CD14-positive monocyte (primary cell): ENCODE measurements at regions not wholly inside any gene's neighbourhood (a gene's known extent, or its start where the extent isn't known, plus 50 kb on each side); places are given as distances from the start of the nearest gene placed in this dataset.

Source experiments
- DNase-seq, 3 donors: peaks; one replicate each; pipeline ENCODE4 v3.0.0-alpha.2; 2011 to 2022
- H2AFZ ChIP-seq: 2 replicates; pipeline ENCODE4 v1.6.0; 2012; ENCODE audit warnings: mild to moderate bottlenecking, low read depth, low read length, inconsistent platforms; ENCODE audit not compliant: insufficient read depth, poor library complexity, severe bottlenecking
- H3K27ac ChIP-seq, 2 donors: 1 replicate in 1 of 2; 2 replicates in 1 of 2; pipeline ENCODE4 v1.5.1; 2012 to 2013; ENCODE audit warnings: low read length in 2 of 2, control low read depth in 1 of 2, inconsistent platforms in 1 of 2, low read depth in 1 of 2, mild to moderate bottlenecking in 1 of 2
- H3K27me3 ChIP-seq, 2 donors: one replicate each; pipeline versions ENCODE4 v1.6.0 to v1.6.1; 2011 to 2013; ENCODE audit warnings: low read length in 2 of 2; ENCODE audit not compliant: control insufficient read depth in 2 of 2, insufficient read depth in 2 of 2
- H3K36me3 ChIP-seq, 2 donors: replicated peaks in 1 of 2; 1 replicate in 1 of 2; 2 replicates in 1 of 2; pipeline versions ENCODE4 v1.5.1 to v1.6.1; 2012 to 2013; ENCODE audit warnings: low read length in 2 of 2, control low read depth in 1 of 2, inconsistent platforms in 1 of 2, mild to moderate bottlenecking in 1 of 2; ENCODE audit not compliant: insufficient read depth in 2 of 2, control insufficient read depth in 1 of 2
- H3K4me1 ChIP-seq, 2 donors: 1 replicate in 1 of 2; 2 replicates in 1 of 2; pipeline versions ENCODE4 v1.5.1 to v1.6.1; 2012 to 2013; ENCODE audit warnings: low read length in 2 of 2, control low read depth in 1 of 2, inconsistent platforms in 1 of 2, mild to moderate bottlenecking in 1 of 2, moderate library complexity in 1 of 2; ENCODE audit not compliant: insufficient read depth in 2 of 2, control insufficient read depth in 1 of 2
- H3K4me2 ChIP-seq: replicated peaks from 2 replicates; pipeline ENCODE3; 2012; ENCODE audit warnings: low read length, moderate library complexity, mild to moderate bottlenecking; ENCODE audit not compliant: poor library complexity, severe bottlenecking; ENCODE audit errors: extremely low read depth
- H3K4me3 ChIP-seq, 3 experiments: fragments of 200-600 bp in 1 of 3; sonication (generic) in 1 of 3; replicated peaks in 1 of 3; 1 replicate in 2 of 3; 2 replicates in 1 of 3; pipeline ENCODE4 v1.5.1; 2011 to 2013; ENCODE audit warnings: low read length in 3 of 3, mild to moderate bottlenecking in 3 of 3, control low read depth in 2 of 3, low read depth in 2 of 3, inconsistent platforms in 1 of 3, moderate library complexity in 1 of 3
- H3K79me2 ChIP-seq: 2 replicates; pipeline ENCODE4 v1.6.0; 2012; ENCODE audit warnings: mild to moderate bottlenecking, control low read depth, inconsistent platforms, low read length, moderate library complexity; ENCODE audit not compliant: insufficient read depth
- H3K9ac ChIP-seq: 2 replicates; pipeline ENCODE4 v1.6.0; 2017; ENCODE audit warnings: low read length, mild to moderate bottlenecking; ENCODE audit not compliant: insufficient read depth, poor library complexity, severe bottlenecking
- H3K9me3 ChIP-seq, 2 donors: replicated peaks in 1 of 2; 1 replicate in 1 of 2; 2 replicates in 1 of 2; pipeline versions ENCODE4 v1.5.1 to v1.6.1; 2012 to 2013; ENCODE audit warnings: low read length in 2 of 2, control low read depth in 1 of 2; ENCODE audit not compliant: control insufficient read depth in 1 of 2, insufficient read depth in 1 of 2
- H4K20me1 ChIP-seq: 2 replicates; pipeline ENCODE4 v1.6.0; 2012; ENCODE audit warnings: mild to moderate bottlenecking, low read length, control low read depth, moderate library complexity; ENCODE audit not compliant: insufficient read depth
- H3K27ac Mint-ChIP-seq, 7 donors: one replicate each; pipeline ENCODE4 v1.8.0; 2020; ENCODE audit warnings: mild to moderate bottlenecking in 7 of 7, mixed read lengths in 7 of 7, moderate library complexity in 6 of 7, inconsistent platforms in 2 of 7
- H3K27me3 Mint-ChIP-seq, 3 donors: one replicate each; pipeline ENCODE4 v1.8.0; 2021 to 2022; ENCODE audit warnings: low read depth in 3 of 3, mild to moderate bottlenecking in 3 of 3, mixed read lengths in 3 of 3, moderate library complexity in 3 of 3, inconsistent platforms in 1 of 3
- H3K36me3 Mint-ChIP-seq, 2 donors: one replicate each; pipeline ENCODE4 v1.8.0; 2020; ENCODE audit warnings: mixed read lengths in 2 of 2, inconsistent platforms in 1 of 2, mild to moderate bottlenecking in 1 of 2
- H3K4me1 Mint-ChIP-seq: one replicate; pipeline ENCODE4 v1.8.0; 2020; ENCODE audit warnings: mild to moderate bottlenecking, mixed read lengths
- H3K4me3 Mint-ChIP-seq, 2 donors: one replicate each; pipeline ENCODE4 v1.8.0; 2020; ENCODE audit warnings: mild to moderate bottlenecking in 2 of 2, mixed read lengths in 2 of 2, moderate library complexity in 1 of 2
- H3K9me3 Mint-ChIP-seq, 7 donors: one replicate each; pipeline ENCODE4 v1.8.0; 2020 to 2022; ENCODE audit warnings: mixed read lengths in 7 of 7, mild to moderate bottlenecking in 6 of 7, moderate library complexity in 6 of 7, inconsistent platforms in 2 of 7
- CTCF ChIP-seq: fragments of 200-600 bp; IDR thresholded peaks from one replicate; pipeline ENCODE4 v1.8.0; 2022; ENCODE audit warnings: antibody characterized with exemption, mild to moderate bottlenecking
- whole genome bisulfite sequencing: methylation state at CpG from one replicate; pipeline ENCODE4 v1.1.5; 2013; ENCODE audit warnings: missing lambda C conversion rate; ENCODE audit not compliant: insufficient coverage; 5-methylcytosine and 5-hydroxymethylcytosine counted together
- intact Hi-C, 2 donors: fragments of 100-400 bp; cut with micrococcal nuclease; formaldehyde crosslinking; loops; one replicate each; pipeline versions ENCODE4 v1.15.0 to v1.15.1; 2023

DNA sequence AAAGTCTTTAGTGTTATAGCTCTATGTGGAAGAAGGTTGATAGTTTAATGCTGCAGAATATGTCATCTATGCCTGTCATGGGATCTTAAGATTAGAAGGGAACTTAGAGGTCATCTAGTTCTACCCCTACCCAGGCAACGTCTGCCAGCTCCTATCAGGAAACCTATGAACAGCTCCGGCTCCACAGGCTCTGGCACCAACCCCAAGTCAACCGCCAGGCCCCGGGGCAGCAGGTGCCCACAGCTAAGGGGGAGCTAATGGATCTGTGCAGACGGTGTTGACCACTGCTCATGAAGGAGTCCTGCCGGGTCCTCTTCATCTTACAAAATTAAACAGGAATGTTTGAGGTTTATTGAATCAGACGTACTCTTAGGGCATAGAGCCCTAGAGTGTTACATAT, 440.8 kb upstream of the KLHL29 start:
- no peaks in the 10 kb centered on the region for H3K4me1 Mint-ChIP-seq
- Histone ChIP-seq H3K4me1 (no peaks in the 10 kb centered on the region), H3K27ac (no peak overlapping the region), H3K79me2 (no peaks in the 10 kb centered on the region), H3K9me3 (no peaks in the 10 kb centered on the region), H3K4me3 (no peak overlapping the region), H3K9ac (no peak overlapping the region), H3K4me2 (no peak overlapping the region), H4K20me1 (no peaks in the 10 kb centered on the region), H2AFZ (no peak overlapping the region), H3K36me3 (no peaks in the 10 kb centered on the region), H3K27me3 (no peaks in the 10 kb centered on the region)
- no peaks in the 10 kb centered on the region for H3K27me3 Mint-ChIP-seq
- H3K4me3 Mint-ChIP-seq: no peak overlapping the region
- peaks cover 0 to 5% (median 2%) of the 10 kb centered on the region in 7 donors for H3K9me3 Mint-ChIP-seq
- no peaks in the 10 kb centered on the region for H3K36me3 Mint-ChIP-seq
- intact Hi-C loops: no loop called here
- no peak for TF ChIP-seq CTCF
- no peak for DNase-seq
- WGBS: 67% methylated on average over 1 of the region's 7 CpGs
- H3K27ac Mint-ChIP-seq: no peak overlapping the region

DNA sequence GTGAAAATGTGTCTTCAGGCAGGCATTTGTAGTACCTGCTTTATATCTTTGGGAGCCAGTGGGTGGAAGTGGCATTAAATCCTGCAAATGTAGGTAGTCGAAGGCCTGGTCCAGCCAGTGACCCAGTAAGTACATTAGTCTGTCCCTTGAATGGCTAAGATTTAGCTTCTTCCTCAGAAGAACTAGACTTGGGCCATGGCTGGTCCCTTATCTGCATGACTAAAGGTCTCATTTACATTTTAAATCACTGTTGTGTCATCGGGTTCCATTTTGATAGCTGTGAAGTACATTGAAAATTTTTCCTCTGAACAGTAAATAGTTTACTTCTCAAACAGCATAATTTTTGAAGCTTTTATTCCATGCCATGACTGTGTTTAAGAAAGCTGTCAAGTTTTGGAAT, 438.4 kb upstream of the KLHL29 start:
- Histone ChIP-seq H3K36me3 (no peaks in the 10 kb centered on the region), H3K27me3 (no peaks in the 10 kb centered on the region), H3K4me2 (no peak overlapping the region), H3K4me1 (no peaks in the 10 kb centered on the region), H2AFZ (no peak overlapping the region), H3K79me2 (no peaks in the 10 kb centered on the region), H3K9ac (no peak overlapping the region), H3K4me3 (no peak overlapping the region), H4K20me1 (no peaks in the 10 kb centered on the region), H3K27ac (no peak overlapping the region), H3K9me3 (no peaks in the 10 kb centered on the region)
- intact Hi-C loops: no loop called here
- no peaks in the 10 kb centered on the region for H3K27me3 Mint-ChIP-seq
- no peaks in the 10 kb centered on the region for H3K36me3 Mint-ChIP-seq
- no peak overlapping the region for H3K27ac Mint-ChIP-seq
- no peak for DNase-seq
- H3K4me1 Mint-ChIP-seq: no peaks in the 10 kb centered on the region
- H3K9me3 Mint-ChIP-seq: peaks cover 0 to 5% (median 2%) of the 10 kb centered on the region in 7 donors
- no CpG with 5 or more reads among the region's 2 CpGs for WGBS
- no peak overlapping the region for H3K4me3 Mint-ChIP-seq
- no peak for TF ChIP-seq CTCF
